IMR-90 (cell line): ENCODE measurements at regions not wholly inside any gene's neighbourhood (a gene's known extent, or its start where the extent isn't known, plus 50 kb on each side); places are given as distances from the start of the nearest gene placed in this dataset.
A peak's percentile ranks its signal among the peaks of the same experiment; 100 is the strongest.

Source experiments
- ATAC-seq: fragments of 200-7000 bp; cut with Tn5 transposase; 2 replicates; pipeline ENCODE4 v1.9.1; 2020; ENCODE audit warnings: low read depth, mild to moderate bottlenecking, moderate library complexity
- BruUV-seq: library from RNA; stranded (reverse); fragments of 400-500 nt; replicated peaks from 2 replicates; lab custom pipeline; 2021; lab: Mats Ljungman, UMichigan
- CTCF ChIA-PET: fragments of 300-600 bp; formaldehyde crosslinking; extraction: SDS; loops from one replicate; lab custom pipeline; 2021; ENCODE audit warnings: antibody characterized with exemption; lab: Yijun Ruan, JAX
- POLR2A ChIA-PET: fragments of 300-600 bp; sonication (Branson Sonifier 250); formaldehyde crosslinking; loops from one replicate; lab custom pipeline; 2022; ENCODE audit warnings: antibody characterized with exemption; ENCODE audit not compliant: unreplicated experiment; lab: Charles Lee
- DNase-seq: peaks from one replicate; pipeline ENCODE4 v3.0.0; 2013
- H2AFZ ChIP-seq: replicated peaks from 2 replicates; pipeline ENCODE3; 2013; ENCODE audit warnings: low read length, mild to moderate bottlenecking; ENCODE audit not compliant: poor library complexity
- H2AK5ac ChIP-seq: 2 replicates; pipeline ENCODE4 v1.6.1; 2013; ENCODE audit warnings: low read depth, low read length, inconsistent platforms
- H2AK9ac ChIP-seq: replicated peaks from 2 replicates; pipeline ENCODE3; 2013; ENCODE audit warnings: mild to moderate bottlenecking, low read depth, low read length, moderate library complexity; ENCODE audit not compliant: poor library complexity
- H2BK120ac ChIP-seq: 2 replicates; pipeline ENCODE4 v1.6.1; 2013; ENCODE audit warnings: low read depth, low read length, inconsistent platforms
- H2BK15ac ChIP-seq: 3 replicates; pipeline ENCODE4 v1.6.1; 2013; ENCODE audit warnings: low read depth, low read length, inconsistent platforms
- H2BK20ac ChIP-seq: 2 replicates; pipeline ENCODE4 v1.6.1; 2013; ENCODE audit warnings: low read depth, mild to moderate bottlenecking, inconsistent platforms, low read length, moderate library complexity
- H2BK5ac ChIP-seq: 2 replicates; pipeline ENCODE4 v1.6.1; 2013; ENCODE audit warnings: mild to moderate bottlenecking, low read depth, low read length, inconsistent platforms; ENCODE audit not compliant: poor library complexity, severe bottlenecking
- H3K14ac ChIP-seq: replicated peaks from 2 replicates; pipeline ENCODE4 v1.6.1; 2013; ENCODE audit warnings: low read depth, low read length, inconsistent platforms
- H3K18ac ChIP-seq: 2 replicates; pipeline ENCODE4 v1.6.1; 2013; ENCODE audit warnings: low read depth, low read length, control low read depth
- H3K23ac ChIP-seq: 2 replicates; pipeline ENCODE4 v1.6.1; 2013; ENCODE audit warnings: low read depth, low read length, inconsistent platforms
- H3K27ac ChIP-seq: 2 replicates; pipeline ENCODE4 v1.5.1; 2013; ENCODE audit warnings: mild to moderate bottlenecking, control low read depth, low read length; ENCODE audit not compliant: insufficient read depth
- H3K27me3 ChIP-seq: 2 replicates; pipeline ENCODE4 v1.6.1; 2013; ENCODE audit warnings: low read length; ENCODE audit not compliant: control insufficient read depth, insufficient read depth
- H3K36me3 ChIP-seq: 2 replicates; pipeline ENCODE4 v1.6.1; 2013; ENCODE audit warnings: low read length, mixed read lengths; ENCODE audit not compliant: control insufficient read depth, insufficient read depth
- H3K4ac ChIP-seq: 2 replicates; pipeline ENCODE4 v1.6.1; 2013; ENCODE audit warnings: low read depth, low read length, inconsistent platforms
- H3K4me1 ChIP-seq: 2 replicates; pipeline ENCODE4 v1.6.1; 2013; ENCODE audit warnings: low read length, mixed read lengths; ENCODE audit not compliant: control insufficient read depth, insufficient read depth
- H3K4me2 ChIP-seq: 2 replicates; pipeline ENCODE4 v1.6.1; 2013; ENCODE audit warnings: low read depth, mild to moderate bottlenecking, control low read depth, low read length, moderate library complexity
- H3K4me3 ChIP-seq: 2 replicates; pipeline ENCODE4 v1.5.1; 2013; ENCODE audit warnings: low read depth, mild to moderate bottlenecking, control low read depth, low read length, moderate library complexity; ENCODE audit not compliant: insufficient read depth
- H3K56ac ChIP-seq: 2 replicates; pipeline ENCODE4 v1.6.1; 2013; ENCODE audit warnings: low read length, inconsistent platforms; ENCODE audit not compliant: insufficient read depth; ENCODE audit errors: extremely low read depth
- H3K79me1 ChIP-seq, 2 experiments: 2 replicates each; pipeline ENCODE4 v1.6.1; 2013; ENCODE audit warnings: low read length in 2 of 2, inconsistent platforms in 1 of 2, low read depth in 1 of 2
- H3K9ac ChIP-seq: 2 replicates; pipeline ENCODE4 v1.6.1; 2013; ENCODE audit warnings: low read depth, low read length, control low read depth
- H3K9me1 ChIP-seq: 2 replicates; pipeline ENCODE4 v1.6.1; 2013; ENCODE audit warnings: low read length, inconsistent platforms; ENCODE audit not compliant: insufficient read depth
- H3K9me3 ChIP-seq: 2 replicates; pipeline ENCODE4 v1.6.1; 2013; ENCODE audit warnings: low read length; ENCODE audit not compliant: control insufficient read depth, insufficient read depth
- H4K20me1 ChIP-seq: 2 replicates; pipeline ENCODE4 v1.6.1; 2013; ENCODE audit warnings: low read length, inconsistent platforms; ENCODE audit not compliant: insufficient read depth
- H4K5ac ChIP-seq: 2 replicates; pipeline ENCODE4 v1.6.1; 2013; ENCODE audit warnings: mild to moderate bottlenecking, low read depth, low read length, control low read depth
- H4K8ac ChIP-seq, 2 experiments: 2 replicates each; pipeline ENCODE4 v1.6.1; 2013; ENCODE audit warnings: low read depth in 2 of 2, low read length in 2 of 2, control low read depth in 1 of 2, inconsistent platforms in 1 of 2
- H4K91ac ChIP-seq: 2 replicates; pipeline ENCODE4 v1.6.1; 2013; ENCODE audit warnings: low read depth, low read length, inconsistent platforms; ENCODE audit not compliant: insufficient read depth
- CHD1 ChIP-seq: IDR thresholded peaks from 2 replicates; pipeline ENCODE4 v1.6.1; 2012; ENCODE audit warnings: low read depth, low read length, improper control_type of control experiment
- NFE2L2 ChIP-seq: fragments of 150-350 bp; IDR thresholded peaks from 2 replicates; pipeline ENCODE4 v1.6.1; 2016; ENCODE audit warnings: low read depth, mild to moderate bottlenecking, low read length
- WGBS, 2 experiments: methylation state at CpG; one replicate each; pipeline versions ENCODE4 v1.1.5 to v1.1.7; 2013; ENCODE audit warnings: missing lambda C conversion rate in 2 of 2; ENCODE audit not compliant: insufficient read length in 1 of 2; ENCODE audit errors: extremely low coverage in 2 of 2; 5-methylcytosine and 5-hydroxymethylcytosine counted together
- dilution Hi-C: fragments of 300-500 bp; cut with HindIII; formaldehyde crosslinking; loops from one replicate; pipeline ENCODE4 v1.14.3; 2018; ENCODE audit warnings: low sequenced_read_pairs; ENCODE audit not compliant: unreplicated experiment
- in situ Hi-C: fragments of 300-500 bp; cut with MboI; formaldehyde crosslinking; loops from 3 replicates; pipeline ENCODE4 v1.14.3; 2019; ENCODE audit warnings: low sequenced_read_pairs, inconsistent platforms, mixed read lengths
- intact Hi-C: fragments of 100-400 bp; cut with micrococcal nuclease; formaldehyde crosslinking; loops from 2 replicates; pipeline ENCODE4 v1.10.0; 2022

GRCh38 chr5:172561151-172561550 is 79.9 kb upstream of the NEURL1B start:
- H2AK5ac ChIP-seq: no peak overlapping the region
- no peak overlapping the region for H3K18ac ChIP-seq
- peaks cover 10% of the 10 kb centered on the region; the same call in 1 of the 2 replicates for H3K4me1 ChIP-seq
- no peak overlapping the region for H3K9ac ChIP-seq
- WGBS, 2 experiments: no CpG with 5 or more reads among the region's 3 CpGs
- ChIA-PET CTCF (interaction anchor here (0.6 kb wide), 1 partner anchor 792 kb away, joined by 4 read pairs; no protein-coding TSS in a partner anchor), POLR2A (no interaction called here)
- H3K27me3 ChIP-seq: peaks cover 62% of the 10 kb centered on the region
- H4K20me1 ChIP-seq: no peaks in the 10 kb centered on the region
- TF ChIP-seq NFE2L2 (no peak), CHD1 (no peak)
- H2BK15ac ChIP-seq: no peak overlapping the region
- no peak overlapping the region for H4K5ac ChIP-seq
- H2BK5ac ChIP-seq: no peak overlapping the region
- no peaks in the 10 kb centered on the region; the same call in 1 of the 2 replicates for H3K9me1 ChIP-seq
- H3K4me3 ChIP-seq: no peak overlapping the region
- no peaks in the 10 kb centered on the region for H3K79me1 ChIP-seq
- dilution Hi-C loops (no loop called here), in situ Hi-C loops (no loop called here), intact Hi-C loops (no loop called here)
- no peak overlapping the region for H4K91ac ChIP-seq
- no peak overlapping the region for H4K8ac ChIP-seq
- no peak overlapping the region for H3K27ac ChIP-seq
- no peak overlapping the region for H2AK9ac ChIP-seq
- no peak overlapping the region for H3K14ac ChIP-seq
- H2AFZ ChIP-seq: no peak overlapping the region
- H3K23ac ChIP-seq: no peak overlapping the region
- no peak overlapping the region for H3K56ac ChIP-seq
- peaks cover 3% of the 10 kb centered on the region; the same call in 1 of the 2 replicates for H3K9me3 ChIP-seq
- no peak overlapping the region for H3K4me2 ChIP-seq
- no peak overlapping the region for H3K4ac ChIP-seq
- H2BK120ac ChIP-seq: no peak overlapping the region
- BruUV-seq: no TSS peak
- ATAC-seq (no peak), DNase-seq (peak; percentile 8)
- H2BK20ac ChIP-seq: no peak overlapping the region
- H3K36me3 ChIP-seq: no peaks in the 10 kb centered on the region
